ENCODE measurements at regions not wholly inside any gene's neighbourhood (a gene's known extent, or its start where the extent isn't known, plus 50 kb on each side); places are given as distances from the start of the nearest gene placed in this dataset.

DNA sequence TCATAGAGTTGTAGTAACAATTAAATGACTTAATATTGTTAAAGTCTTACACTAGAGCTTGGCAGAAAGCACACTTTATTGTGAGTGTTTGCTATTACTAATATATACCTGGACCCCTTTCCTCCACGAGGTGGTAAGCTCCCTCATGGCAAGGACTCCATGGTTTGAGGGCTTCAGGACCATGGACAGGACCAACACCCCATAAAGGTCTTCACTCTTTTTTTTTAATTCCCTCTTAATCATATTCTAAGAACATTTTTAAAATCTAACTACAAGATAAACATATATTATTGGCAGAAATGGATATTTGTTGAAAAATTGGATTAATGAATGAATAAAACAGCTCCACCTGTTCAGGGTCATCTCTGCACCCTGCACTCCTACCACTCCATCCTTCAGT is 154.5 kb downstream of the CBLN1 start:
- no peak for DNase-seq

DNA sequence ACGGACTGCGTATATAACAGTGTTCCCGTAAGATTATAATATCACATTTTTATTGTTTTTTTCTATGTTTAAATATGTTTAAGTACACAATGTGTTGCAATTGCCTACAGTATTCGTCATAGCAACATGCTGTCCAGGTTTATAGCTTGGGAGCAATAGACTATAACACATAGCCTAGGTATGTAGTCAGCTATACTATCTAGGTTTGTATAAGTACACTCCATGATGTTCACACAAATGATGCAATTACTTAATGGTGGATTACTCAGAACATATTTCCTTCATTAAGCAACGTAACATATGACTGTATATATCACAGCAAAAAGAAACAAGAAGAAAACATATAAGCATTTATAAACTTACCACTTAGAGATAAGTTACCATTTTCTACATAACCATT is 160.0 kb downstream of the CBLN1 start:
- no peak for DNase-seq

DNA sequence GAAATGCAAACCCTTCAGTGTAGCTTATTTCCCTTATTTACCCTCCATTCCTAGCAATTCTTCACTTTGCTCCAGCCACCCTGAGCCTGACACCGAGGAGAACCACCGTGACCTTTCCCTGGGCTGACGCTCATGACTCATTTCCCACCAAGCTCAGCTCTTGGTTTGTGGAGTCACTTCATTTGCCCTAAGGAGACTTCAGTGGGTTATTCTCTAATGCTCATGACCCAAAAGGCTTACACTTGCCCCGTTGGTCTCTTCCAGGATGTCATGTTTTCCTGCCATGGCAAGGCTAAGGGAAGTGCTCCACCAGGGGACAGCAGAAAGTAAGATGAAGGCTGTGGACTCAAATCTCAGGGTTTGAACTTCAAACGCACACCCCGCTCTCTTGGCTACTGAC is 161.0 kb downstream of the CBLN1 start:
- DNase-seq = no peak

GRCh38 chr16:49116873-49117272 is 164.8 kb downstream of the CBLN1 start:
- no peak for DNase-seq

DNA sequence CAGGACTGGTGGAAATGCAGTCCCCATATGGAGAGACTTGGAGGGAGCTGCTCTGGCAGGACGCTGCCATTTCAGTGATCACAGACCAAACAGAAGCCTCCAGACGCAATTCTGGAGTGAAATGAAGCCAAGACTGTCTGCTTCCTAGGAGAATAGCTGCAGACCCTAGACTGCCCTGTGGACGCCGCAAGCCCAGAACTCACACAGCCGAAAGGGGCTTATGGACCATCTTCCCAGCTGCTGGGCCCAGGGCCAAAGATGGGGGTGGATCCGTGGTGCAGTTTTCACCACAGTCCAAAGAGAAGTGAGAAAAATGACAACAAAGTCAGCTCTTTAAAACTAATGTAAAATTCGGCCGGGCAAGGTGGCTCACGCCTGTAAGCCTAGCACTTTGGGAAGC is 165.7 kb downstream of the CBLN1 start:
- DNase-seq = no peak

GRCh38 chr16:49112754-49113153 is 168.9 kb downstream of the CBLN1 start:
- no peak for DNase-seq

DNA sequence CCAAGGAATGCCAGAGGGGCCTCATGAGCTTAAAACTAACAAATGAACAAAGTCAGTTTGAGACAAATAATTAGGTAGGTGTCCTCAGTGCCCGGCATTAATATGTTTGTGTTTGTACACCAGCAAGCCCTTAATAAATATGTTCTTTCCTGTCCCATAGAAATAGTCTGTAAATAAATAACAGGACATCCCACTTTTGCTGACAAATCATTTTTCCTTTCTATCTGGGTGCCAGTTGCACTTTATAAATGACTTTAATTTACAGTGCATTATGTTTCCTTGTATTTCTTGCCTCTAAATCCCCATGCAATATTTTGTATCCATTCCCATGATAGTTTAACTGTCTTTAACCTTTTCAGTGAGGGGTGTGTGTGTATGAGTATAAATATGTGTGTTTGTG is 170.3 kb downstream of the CBLN1 start:
- no peak for DNase-seq

GRCh38 chr16:49108611-49109010 is 173.0 kb downstream of the CBLN1 start:
- no peak for DNase-seq

DNA sequence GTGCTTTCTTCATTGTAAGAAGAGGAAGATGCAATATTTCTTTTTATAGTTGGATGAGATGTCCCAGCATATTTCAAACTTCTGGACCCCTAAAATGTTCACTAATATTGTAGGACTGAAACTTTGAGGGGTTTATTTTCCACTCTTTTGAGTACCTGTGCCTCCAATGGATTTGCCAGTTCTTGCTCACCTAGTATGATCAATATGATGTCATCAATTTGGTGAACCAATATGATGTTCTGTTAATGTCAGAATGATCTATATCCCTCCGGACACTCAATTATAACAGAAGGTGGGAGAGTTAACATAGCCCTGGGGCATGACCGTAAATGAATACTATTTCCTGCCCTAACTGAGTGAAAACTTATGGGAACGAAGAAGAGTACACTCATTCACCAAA is 178.3 kb downstream of the CBLN1 start:
- no peak for DNase-seq

GRCh38 chr16:49101997-49102396 is 179.6 kb downstream of the CBLN1 start:
- DNase-seq = no peak

- DNase-seq = no peak
These were observed 181.3 kb downstream of the CBLN1 start for GRCh38 chr16:49100366-49100765.

GRCh38 chr16:49097964-49098363 is 183.7 kb downstream of the CBLN1 start:
- DNase-seq = no peak

- DNase-seq = no peak
These were observed 185.3 kb downstream of the CBLN1 start for GRCh38 chr16:49096176-49096945.

- DNase-seq = no peak
These were observed 186.1 kb downstream of the CBLN1 start for GRCh38 chr16:49095539-49095938.

DNA sequence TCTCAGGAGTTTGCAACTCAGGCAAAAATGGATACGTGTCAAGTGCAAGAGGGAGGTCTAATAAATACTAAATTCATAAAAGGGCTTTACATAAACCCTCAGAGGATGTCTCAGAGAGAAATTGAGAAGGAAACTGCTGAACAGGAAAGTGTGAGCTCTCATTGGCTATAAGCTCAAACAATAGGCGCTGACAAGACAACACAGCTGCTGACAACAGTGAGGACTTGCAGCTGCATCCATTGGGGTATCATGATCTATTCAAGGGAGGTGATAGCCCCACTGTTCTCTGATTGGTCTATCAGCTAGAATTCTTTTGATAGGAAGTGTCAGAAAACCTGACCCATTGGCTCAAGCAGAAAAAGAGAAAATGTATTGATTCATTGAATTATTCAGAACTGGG is 187.2 kb downstream of the CBLN1 start:
- no peak for DNase-seq

DNA sequence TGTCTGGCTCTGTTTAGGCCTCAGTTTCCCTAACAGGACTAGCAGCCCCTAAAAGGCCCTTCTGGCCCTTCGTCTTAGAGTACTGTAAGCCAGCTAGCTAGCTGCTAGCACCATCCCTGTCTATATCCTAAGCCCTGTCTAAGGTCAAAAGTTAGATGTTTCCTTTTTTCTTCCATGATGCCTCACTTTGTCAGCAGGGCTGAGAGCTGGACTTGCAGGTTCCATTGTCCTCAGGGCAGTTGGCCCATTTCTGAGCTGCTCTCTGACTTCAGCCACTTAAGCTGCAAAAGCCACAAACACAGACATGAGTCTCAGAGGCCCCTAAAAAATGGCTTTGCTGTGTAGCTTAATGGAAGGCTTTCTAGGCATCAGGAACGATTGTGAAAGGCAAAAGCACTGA is 187.7 kb downstream of the CBLN1 start:
- no peak for DNase-seq

GRCh38 chr16:49092704-49093103 is 188.9 kb downstream of the CBLN1 start:
- DNase-seq = no peak

DNA sequence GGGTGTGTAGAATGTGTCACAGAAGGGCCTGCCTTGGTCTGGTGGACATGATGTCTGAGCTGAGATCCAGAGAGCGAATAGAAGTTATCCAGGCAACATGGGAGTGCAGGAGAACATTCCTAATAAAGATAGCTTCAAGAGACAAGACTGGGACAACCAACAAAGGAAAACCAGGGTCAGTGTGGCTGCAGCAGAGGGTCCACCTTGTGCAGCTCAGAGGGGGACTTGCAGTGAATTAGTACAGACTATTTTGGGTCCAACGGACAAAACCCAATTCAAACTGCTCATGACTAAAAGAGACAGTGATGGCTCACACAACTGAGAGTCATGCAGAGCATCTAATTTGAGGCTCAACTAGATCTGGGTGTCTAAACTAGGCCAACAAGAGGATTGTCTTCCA is 192.1 kb downstream of the CBLN1 start:
- no peak for DNase-seq

- no peak for DNase-seq
These were observed 192.6 kb downstream of the CBLN1 start for GRCh38 chr16:49089039-49089438.

- DNase-seq = no peak
These were observed 196.0 kb downstream of the CBLN1 start for GRCh38 chr16:49085686-49086085.

DNA sequence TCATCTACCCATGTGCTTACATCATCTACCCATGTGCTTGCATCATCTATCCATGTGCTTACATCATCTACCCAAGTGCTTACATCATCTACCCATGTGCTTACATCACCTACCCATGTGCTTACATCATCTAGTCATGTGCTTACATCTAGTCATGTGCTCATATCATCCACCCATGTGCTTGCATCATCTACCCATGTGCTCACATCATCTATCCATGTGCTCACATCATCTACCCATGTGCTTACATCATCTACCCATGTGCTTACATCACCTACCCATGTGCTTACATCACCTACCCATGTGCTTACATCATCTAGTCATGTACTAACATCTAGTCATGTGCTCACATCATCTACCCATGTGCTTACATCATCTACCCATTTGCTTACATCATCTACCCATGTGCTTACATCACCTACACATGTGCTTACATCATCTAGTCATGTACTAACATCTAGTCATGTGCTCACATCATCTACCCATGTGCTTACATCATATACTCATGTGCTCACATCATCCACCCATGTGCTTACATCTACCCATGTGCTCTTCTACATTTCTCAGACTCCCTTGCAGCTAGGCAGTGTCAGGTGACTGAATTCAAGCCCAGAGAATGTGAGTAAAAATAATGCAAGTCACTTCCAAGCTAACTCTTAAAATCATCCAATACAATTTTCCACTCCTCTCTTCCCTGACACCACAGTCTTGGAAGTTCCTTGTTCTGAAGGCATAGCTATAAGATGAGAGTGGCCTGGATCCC is 196.8 kb downstream of the CBLN1 start:
- DNase-seq = no peak

- DNase-seq = no peak
These were observed 200.1 kb downstream of the CBLN1 start for GRCh38 chr16:49081554-49081953.

GRCh38 chr16:49081086-49081485 is 200.6 kb downstream of the CBLN1 start:
- no peak for DNase-seq

GRCh38 chr16:49078571-49078970 is 203.1 kb downstream of the CBLN1 start:
- no peak for DNase-seq

GRCh38 chr16:49078104-49078503 is 203.5 kb downstream of the CBLN1 start:
- DNase-seq = no peak

Data from SW 1271 (cell line).